HG03196 (cell line): ENCODE measurements at regions not wholly inside any gene's neighbourhood (a gene's known extent, or its start where the extent isn't known, plus 50 kb on each side); places are given as distances from the start of the nearest gene placed in this dataset.

Experiments
- ATAC-seq: cut with Tn5 transposase; IDR thresholded peaks from one replicate; pipeline ENCODE4 v1.9.1; 2021; ENCODE audit not compliant: unreplicated experiment

GRCh38 chr20:17093782-17094181, 133.1 kb upstream of the PCSK2 start:
- ATAC-seq: no peak

- no peak for ATAC-seq
Measured at GRCh38 chr20:17097603-17098002, 129.2 kb upstream of the PCSK2 start.

- no peak for ATAC-seq
Measured at GRCh38 chr20:17100506-17100905, 126.3 kb upstream of the PCSK2 start.

GRCh38 chr20:17107127-17107526, 119.7 kb upstream of the PCSK2 start:
- no peak for ATAC-seq

- ATAC-seq: no peak
Measured at GRCh38 chr20:17108896-17109295, 117.9 kb upstream of the PCSK2 start.

- ATAC-seq: no peak
Measured at GRCh38 chr20:17109307-17109706, 117.5 kb upstream of the PCSK2 start.

- no peak for ATAC-seq
Measured at GRCh38 chr20:17128206-17128605, 98.6 kb upstream of the PCSK2 start.

GRCh38 chr20:17129089-17129488, 97.8 kb upstream of the PCSK2 start:
- no peak for ATAC-seq

GRCh38 chr20:17137692-17138091, 89.1 kb upstream of the PCSK2 start:
- ATAC-seq: no peak

GRCh38 chr20:17138237-17138636, 88.6 kb upstream of the PCSK2 start:
- ATAC-seq: no peak

- no peak for ATAC-seq
Measured at GRCh38 chr20:17140894-17141293, 85.9 kb upstream of the PCSK2 start.

GRCh38 chr20:17141568-17141967, 85.3 kb upstream of the PCSK2 start:
- ATAC-seq: no peak

GRCh38 chr20:17142666-17143065, 84.2 kb upstream of the PCSK2 start:
- ATAC-seq: no peak

GRCh38 chr20:17150858-17151257, 76.0 kb upstream of the PCSK2 start:
- no peak for ATAC-seq

GRCh38 chr20:17155401-17155800, 71.4 kb upstream of the PCSK2 start:
- no peak for ATAC-seq

- no peak for ATAC-seq
Measured at GRCh38 chr20:17158701-17159100, 68.1 kb upstream of the PCSK2 start.

- no peak for ATAC-seq
Measured at GRCh38 chr20:17161673-17162481, 65.0 kb upstream of the PCSK2 start.

GRCh38 chr20:17168026-17168612, 58.7 kb upstream of the PCSK2 start:
- no peak for ATAC-seq

- ATAC-seq: no peak
Measured at GRCh38 chr20:17169585-17170136, 57.2 kb upstream of the PCSK2 start.

GRCh38 chr20:17171746-17172280, 55.0 kb upstream of the PCSK2 start:
- no peak for ATAC-seq

GRCh38 chr20:17172836-17173516, 53.9 kb upstream of the PCSK2 start:
- no peak for ATAC-seq
